GM12878 (cell line): ENCODE measurements at regions not wholly inside any gene's neighbourhood (a gene's known extent, or its start where the extent isn't known, plus 50 kb on each side); places are given as distances from the start of the nearest gene placed in this dataset.

Experiments used
- ATAC-seq: fragments of 200-7000 bp; cut with Tn5 transposase; 3 replicates; pipeline ENCODE4 v1.9.1; 2020; ENCODE audit warnings: mild to moderate bottlenecking, moderate library complexity
- BruUV-seq: library from RNA; stranded (reverse); fragments of 400-500 nt; replicated peaks from 2 replicates; lab custom pipeline; 2021; lab: Mats Ljungman, UMichigan
- CTCF ChIA-PET: fragments of 300-600 bp; sonication (Branson Sonifier 250); formaldehyde crosslinking; extraction: SDS; loops from one replicate; lab custom pipeline; 2021; ENCODE audit warnings: inconsistent platforms; lab: Yijun Ruan, JAX
- POLR2A ChIA-PET: fragments of 350-600 bp; formaldehyde crosslinking; extraction: SDS; loops from one replicate; lab custom pipeline; 2021; ENCODE audit warnings: inconsistent platforms; lab: Charles Lee
- RAD21 ChIA-PET: fragments of 300-600 bp; sonication (Branson Sonifier 250); formaldehyde crosslinking; loops from one replicate; lab custom pipeline; 2023; ENCODE audit warnings: antibody characterized with exemption; ENCODE audit not compliant: unreplicated experiment; lab: Charles Lee
- SMC1A ChIA-PET: fragments of 300-600 bp; sonication (Branson Sonifier 250); formaldehyde crosslinking; loops from one replicate; lab custom pipeline; 2023; ENCODE audit not compliant: unreplicated experiment, uncharacterized antibody; lab: Charles Lee
- DNase-seq: peaks from one replicate; pipeline ENCODE4 v3.0.0-alpha.2; 2011; ENCODE audit warnings: low read depth, low spot score
- FAIRE-seq: peaks from 3 replicates; lab custom pipeline; 2011; peaks lifted over from hg19 to GRCh38; lab: Jason Lieb, UNC
- H2AFZ ChIP-seq: 2 replicates; pipeline ENCODE4 v1.6.0; 2011; ENCODE audit warnings: low read depth, low read length, control low read depth; ENCODE audit not compliant: control insufficient read depth
- H3K27ac ChIP-seq: 2 replicates; pipeline ENCODE4 v1.5.1; 2011; ENCODE audit warnings: control low read depth; ENCODE audit not compliant: control insufficient read depth, insufficient read depth
- H3K27me3 ChIP-seq, 2 experiments: replicated peaks in 1 of 2; 2 replicates each; pipeline versions ENCODE4 v1.6.0 to v1.6.1; 2011; ENCODE audit warnings: low read length in 1 of 2; ENCODE audit not compliant: control insufficient read depth in 2 of 2, insufficient read depth in 2 of 2
- H3K36me3 ChIP-seq, 2 experiments: 2 replicates each; pipeline ENCODE4 v1.5.1; 2011; ENCODE audit warnings: low read length in 1 of 2; ENCODE audit not compliant: control insufficient read depth in 2 of 2, insufficient read depth in 2 of 2
- H3K4me1 ChIP-seq: 2 replicates; pipeline ENCODE4 v1.6.1; 2011; ENCODE audit warnings: mild to moderate bottlenecking, low read length, moderate library complexity, mixed read lengths; ENCODE audit not compliant: control insufficient read depth, insufficient read depth
- H3K4me2 ChIP-seq: 2 replicates; pipeline ENCODE4 v1.6.0; 2011; ENCODE audit warnings: control low read depth; ENCODE audit not compliant: control insufficient read depth, insufficient read depth
- H3K4me3 ChIP-seq: fragments of 200-600 bp; sonication (generic); 2 replicates; pipeline ENCODE4 v1.5.1; 2016
- H3K79me2 ChIP-seq: 2 replicates; pipeline ENCODE4 v1.6.0; 2011; ENCODE audit warnings: low read length; ENCODE audit not compliant: control insufficient read depth, insufficient read depth
- H3K9ac ChIP-seq: 2 replicates; pipeline ENCODE4 v1.8.0; 2011; ENCODE audit warnings: low read length, control low read depth, mixed read lengths; ENCODE audit not compliant: control insufficient read depth, insufficient read depth
- H3K9me3 ChIP-seq: replicated peaks from 3 replicates; pipeline ENCODE4 v1.5.1; 2011; ENCODE audit warnings: mild to moderate bottlenecking, low read length; ENCODE audit not compliant: control insufficient read depth, insufficient read depth
- H4K20me1 ChIP-seq: 2 replicates; pipeline ENCODE4 v1.6.0; 2011; ENCODE audit not compliant: control insufficient read depth, insufficient read depth
- FOXK2 ChIP-seq: fragments of 450-650 bp; IDR thresholded peaks from 2 replicates; pipeline ENCODE4 v1.6.1; 2017; ENCODE audit warnings: mild to moderate bottlenecking, moderate library complexity
- MTA2 ChIP-seq: fragments of 450-650 bp; IDR thresholded peaks from 2 replicates; pipeline ENCODE4 v1.6.1; 2016; ENCODE audit warnings: low read depth, mild to moderate bottlenecking, moderate library complexity
- REST ChIP-seq: IDR thresholded peaks from 2 replicates; pipeline ENCODE4 v1.6.1; 2012; ENCODE audit warnings: mild to moderate bottlenecking, low read depth, low read length
- WGBS: methylation state at CpG from one replicate; pipeline ENCODE4 v1.1.6; 2016; ENCODE audit warnings: low lambda C conversion rate; ENCODE audit not compliant: insufficient replicate concordance, insufficient coverage; ENCODE audit errors: missing lambda C conversion rate; 5-methylcytosine and 5-hydroxymethylcytosine counted together
- in situ Hi-C: fragments of 300-500 bp; cut with MboI; formaldehyde crosslinking; loops from 9 replicates; pipeline ENCODE4 v1.14.3; 2018; ENCODE audit warnings: mixed read lengths
- intact Hi-C: fragments of 100-400 bp; cut with micrococcal nuclease; formaldehyde crosslinking; loops from one replicate; pipeline ENCODE4 v1.14.2; 2022; ENCODE audit not compliant: unreplicated experiment

GRCh38 chr6:168937054-168937453, 316.6 kb downstream of the THBS2 start (continued):
- no peak for TF ChIP-seq REST
- no peak for TF ChIP-seq FOXK2

DNA sequence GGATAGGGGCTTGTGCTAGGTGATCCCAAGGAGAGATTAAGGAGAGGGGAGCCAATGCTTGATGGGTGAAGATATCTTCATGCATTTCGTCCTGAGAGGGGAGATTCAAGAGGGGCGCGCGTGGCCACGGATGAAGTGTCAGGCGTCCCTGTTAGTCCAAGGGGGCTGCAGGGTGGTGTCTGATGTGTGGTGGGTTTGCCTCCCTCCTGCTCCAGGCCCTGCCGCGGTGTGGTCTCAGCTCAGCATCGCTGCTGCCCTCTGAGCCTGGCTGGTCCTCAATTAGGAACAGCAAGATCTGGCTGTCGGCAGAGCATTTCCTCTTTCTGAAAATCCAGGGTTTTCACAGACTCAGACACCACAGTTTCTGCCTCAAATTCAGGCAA, 318.0 kb downstream of the THBS2 start:
- no peak overlapping the region for H3K27ac ChIP-seq
- intact Hi-C loops: no loop called here
- ATAC-seq (no peak), DNase-seq (no peak), FAIRE-seq (no peak)
- H3K9me3 ChIP-seq: no peaks in the 10 kb centered on the region; the same call in 2 of the 3 replicates
- no peak overlapping the region for H3K9ac ChIP-seq
- BruUV-seq: no TSS peak
- H3K27me3 ChIP-seq: no peaks in the 10 kb centered on the region
- SMC1A ChIA-PET: no interaction called here
- H3K4me1 ChIP-seq: no peaks in the 10 kb centered on the region
- no peak overlapping the region for H3K4me2 ChIP-seq
- no peaks in the 10 kb centered on the region for H4K20me1 ChIP-seq
- H2AFZ ChIP-seq: no peak overlapping the region
- 32% methylated on average over 7 of the region's 10 CpGs for WGBS
- no peaks in the 10 kb centered on the region for H3K79me2 ChIP-seq
- no peak for TF ChIP-seq MTA2
- TF ChIP-seq FOXK2: no peak
- TF ChIP-seq, all 136 proteins: peak for 0
- ChIA-PET RAD21 (no interaction called here), POLR2A (no interaction called here), CTCF (no interaction called here)
- Histone ChIP-seq H3K36me3 (no peaks in the 10 kb centered on the region), H3K4me3 (no peak overlapping the region)
- in situ Hi-C loops: no loop called here
